Mesothelial cell of epicardium (in vitro differentiated cells): ENCODE measurements at regions not wholly inside any gene's neighbourhood (a gene's known extent, or its start where the extent isn't known, plus 50 kb on each side); places are given as distances from the start of the nearest gene placed in this dataset.

Experiments used
- DNase-seq, 2 experiments: peaks; one replicate each; pipeline ENCODE4 v3.0.0; 2021; ENCODE audit warnings: low spot score in 2 of 2; ENCODE audit not compliant: unreplicated experiment in 2 of 2
- H3K27ac Mint-ChIP-seq: 2 replicates; pipeline ENCODE4 v1.8.0; 2021; ENCODE audit warnings: mixed read lengths
- H3K27me3 Mint-ChIP-seq: 2 replicates; pipeline ENCODE4 v1.8.0; 2021; ENCODE audit warnings: low read depth, mixed read lengths
- H3K36me3 Mint-ChIP-seq: 2 replicates; pipeline ENCODE4 v1.8.0; 2021; ENCODE audit warnings: mixed read lengths
- H3K4me1 Mint-ChIP-seq: 2 replicates; pipeline ENCODE4 v1.8.0; 2021; ENCODE audit warnings: mixed read lengths
- H3K4me3 Mint-ChIP-seq: 2 replicates; pipeline ENCODE4 v1.8.0; 2021; ENCODE audit warnings: mild to moderate bottlenecking, moderate library complexity, mixed read lengths
- H3K9me3 Mint-ChIP-seq: 2 replicates; pipeline ENCODE4 v1.8.0; 2021; ENCODE audit warnings: mixed read lengths
- CTCF ChIP-seq: fragments of 200-600 bp; sonication (generic); IDR thresholded peaks from one replicate; pipeline ENCODE4 v1.5.0; 2021; ENCODE audit warnings: antibody characterized with exemption; ENCODE audit not compliant: unreplicated experiment

DNA sequence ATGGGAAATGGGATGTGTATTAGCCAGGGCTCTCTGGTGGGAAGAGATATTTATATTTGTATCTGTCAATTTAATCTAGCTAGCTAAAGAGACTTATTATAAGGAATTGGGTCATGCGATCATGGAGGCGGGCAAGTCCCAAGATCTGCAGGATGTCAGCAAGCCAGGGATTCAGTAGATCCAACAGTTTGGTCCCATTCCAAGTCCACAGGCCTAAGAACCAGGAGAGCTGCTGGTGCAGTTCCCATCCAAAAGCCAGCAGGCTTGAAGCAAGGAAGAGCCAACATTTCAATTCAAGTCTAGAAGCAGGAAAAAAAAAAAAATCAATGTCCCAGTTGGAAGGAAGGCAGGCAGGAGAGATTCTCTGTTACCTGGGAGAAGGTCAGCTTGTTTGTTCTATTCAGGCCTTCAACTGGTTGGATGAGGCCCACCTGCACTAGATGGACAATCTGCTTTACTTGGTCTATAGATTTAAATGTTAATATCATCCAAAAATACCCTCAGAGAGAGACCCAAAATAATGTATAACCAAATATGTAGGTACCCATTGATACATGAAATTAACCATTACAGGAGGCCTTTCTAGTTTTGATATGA lies 60.7 kb upstream of the BCAT1 start:
- no peak for TF ChIP-seq CTCF

GRCh38 chr12:25005376-25005775 lies 56.5 kb upstream of the BCAT1 start:
- H3K9me3 Mint-ChIP-seq = no peaks in the 10 kb centered on the region
- no peaks in the 10 kb centered on the region for H3K27me3 Mint-ChIP-seq
- H3K4me1 Mint-ChIP-seq = peaks cover 8% of the 10 kb centered on the region
- H3K27ac Mint-ChIP-seq = no peak overlapping the region
- no peak for TF ChIP-seq CTCF
- no peak overlapping the region for H3K4me3 Mint-ChIP-seq
- no peaks in the 10 kb centered on the region for H3K36me3 Mint-ChIP-seq
- no peak for DNase-seq

More for the DNA sequence above, 60.7 kb upstream of the BCAT1 start:
- H3K4me3 Mint-ChIP-seq = no peak overlapping the region
- H3K36me3 Mint-ChIP-seq = no peaks in the 10 kb centered on the region
- no peak for DNase-seq
- no peak overlapping the region for H3K27ac Mint-ChIP-seq
- H3K27me3 Mint-ChIP-seq = no peaks in the 10 kb centered on the region
- no peaks in the 10 kb centered on the region for H3K4me1 Mint-ChIP-seq
- no peaks in the 10 kb centered on the region for H3K9me3 Mint-ChIP-seq

DNA sequence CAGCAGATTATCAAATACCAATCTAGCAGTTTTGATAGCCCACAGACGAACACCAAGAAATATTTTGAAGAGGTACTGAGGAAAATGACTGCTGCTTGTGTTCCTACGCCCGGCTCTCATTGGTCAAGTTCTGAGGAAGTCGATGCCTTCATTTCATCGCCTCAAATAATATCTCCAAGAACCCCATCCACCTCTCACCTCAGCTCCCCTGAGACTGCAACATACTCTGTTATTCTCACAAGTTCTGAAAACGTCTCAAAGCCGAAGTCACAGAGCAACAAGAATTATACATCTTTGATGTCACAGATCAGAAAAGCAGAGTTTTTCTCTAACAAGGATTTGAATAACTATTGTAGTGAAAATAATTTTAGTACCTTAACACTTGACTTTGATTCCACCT lies 55.5 kb upstream of the BCAT1 start:
- no peak for DNase-seq
- Mint-ChIP-seq H3K4me3 (no peak overlapping the region), H3K27ac (no peak overlapping the region), H3K36me3 (no peaks in the 10 kb centered on the region), H3K4me1 (peaks cover 8% of the 10 kb centered on the region), H3K9me3 (no peaks in the 10 kb centered on the region), H3K27me3 (no peaks in the 10 kb centered on the region)
- TF ChIP-seq CTCF = no peak

DNA sequence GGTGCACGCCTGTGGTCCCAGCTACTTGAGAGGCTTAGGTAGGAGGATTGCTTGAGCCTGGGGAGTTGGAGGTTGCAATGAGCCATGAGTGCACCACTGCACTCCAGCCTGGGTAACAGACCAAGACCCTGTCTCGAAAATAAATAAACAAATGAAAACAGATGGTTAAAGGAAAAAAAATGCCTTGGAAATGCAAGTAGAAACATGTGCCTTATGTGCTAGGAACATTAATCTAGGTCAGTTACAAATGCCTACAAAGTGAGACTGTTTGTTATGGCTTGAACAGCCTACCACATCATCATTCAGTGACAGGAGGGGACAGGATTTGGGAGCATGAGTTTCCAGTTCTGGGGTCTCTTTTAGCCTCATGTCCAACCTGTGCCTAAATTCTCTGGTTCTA lies 52.4 kb upstream of the BCAT1 start:
- Mint-ChIP-seq H3K36me3 (no peaks in the 10 kb centered on the region), H3K27me3 (no peaks in the 10 kb centered on the region), H3K27ac (no peak overlapping the region)

More for the DNA sequence above, 52.4 kb upstream of the BCAT1 start:
- Mint-ChIP-seq H3K4me1 (peaks cover 24% of the 10 kb centered on the region), H3K9me3 (no peaks in the 10 kb centered on the region), H3K4me3 (no peak overlapping the region)
- DNase-seq = no peak
- TF ChIP-seq CTCF = no peak
